Astrocyte (in vitro differentiated cells and primary cell): ENCODE measurements at regions not wholly inside any gene's neighbourhood (a gene's known extent, or its start where the extent isn't known, plus 50 kb on each side); places are given as distances from the start of the nearest gene placed in this dataset.
A peak's percentile ranks its signal among the peaks of the same experiment; 100 is the strongest.

Source experiments
- DNase-seq: peaks from one replicate; pipeline ENCODE4 v3.0.0-alpha.2; 2010; ENCODE audit warnings: low read depth
- FAIRE-seq: peaks from 2 replicates; lab custom pipeline; 2011; peaks lifted over from hg19 to GRCh38; lab: Jason Lieb, UNC
- H2AFZ ChIP-seq: 2 replicates; pipeline ENCODE4 v1.6.0; 2012; ENCODE audit warnings: low read depth, low read length, inconsistent platforms
- H3K27ac ChIP-seq: 2 replicates; pipeline ENCODE4 v1.5.1; 2011; ENCODE audit warnings: low read depth, low read length, inconsistent platforms
- H3K27me3 ChIP-seq: 2 replicates; pipeline ENCODE4 v1.6.0; 2011; ENCODE audit warnings: low read length, inconsistent platforms; ENCODE audit not compliant: insufficient read depth
- H3K36me3 ChIP-seq: 2 replicates; pipeline ENCODE4 v1.5.1; 2011; ENCODE audit warnings: low read length, inconsistent platforms; ENCODE audit not compliant: insufficient read depth
- H3K4me1 ChIP-seq: 2 replicates; pipeline ENCODE4 v1.5.1; 2011; ENCODE audit warnings: low read length, inconsistent platforms; ENCODE audit not compliant: insufficient read depth
- H3K4me2 ChIP-seq: 2 replicates; pipeline ENCODE4 v1.6.0; 2012; ENCODE audit warnings: low read length, inconsistent platforms
- H3K4me3 ChIP-seq: 2 replicates; pipeline ENCODE4 v1.5.1; 2011; ENCODE audit warnings: low read depth, mild to moderate bottlenecking, low read length, inconsistent platforms; ENCODE audit not compliant: insufficient read depth
- H3K79me2 ChIP-seq: 2 replicates; pipeline ENCODE4 v1.6.0; 2012; ENCODE audit warnings: mild to moderate bottlenecking, low read length, inconsistent platforms; ENCODE audit not compliant: insufficient read depth
- H3K9ac ChIP-seq: 2 replicates; pipeline ENCODE4 v1.6.0; 2012; ENCODE audit warnings: mild to moderate bottlenecking, low read length, inconsistent platforms
- H3K9me3 ChIP-seq: 2 replicates; pipeline ENCODE4 v1.5.1; 2012; ENCODE audit warnings: low read depth, mild to moderate bottlenecking, low read length, inconsistent platforms; ENCODE audit not compliant: insufficient read depth
- H4K20me1 ChIP-seq: 2 replicates; pipeline ENCODE4 v1.6.0; 2012; ENCODE audit warnings: low read length, inconsistent platforms; ENCODE audit not compliant: insufficient read depth
- H3K27ac Mint-ChIP-seq: one replicate; pipeline ENCODE4 v1.8.0; 2021; ENCODE audit warnings: mild to moderate bottlenecking, mixed read lengths; ENCODE audit not compliant: unreplicated experiment
- H3K27me3 Mint-ChIP-seq: one replicate; pipeline ENCODE4 v1.8.0; 2021; ENCODE audit warnings: low read depth, mixed read lengths; ENCODE audit not compliant: unreplicated experiment
- H3K36me3 Mint-ChIP-seq: one replicate; pipeline ENCODE4 v1.8.0; 2021; ENCODE audit warnings: low read depth, mixed read lengths; ENCODE audit not compliant: unreplicated experiment
- H3K4me1 Mint-ChIP-seq: one replicate; pipeline ENCODE4 v1.8.0; 2021; ENCODE audit warnings: low read depth, mixed read lengths; ENCODE audit not compliant: unreplicated experiment
- H3K4me3 Mint-ChIP-seq: one replicate; pipeline ENCODE4 v1.8.0; 2021; ENCODE audit warnings: mild to moderate bottlenecking, moderate library complexity, mixed read lengths; ENCODE audit not compliant: unreplicated experiment
- H3K9me3 Mint-ChIP-seq: one replicate; pipeline ENCODE4 v1.8.0; 2021; ENCODE audit warnings: mild to moderate bottlenecking, mixed read lengths; ENCODE audit not compliant: unreplicated experiment
- CTCF ChIP-seq: IDR thresholded peaks from 2 replicates; pipeline ENCODE4 v1.5.1; 2011; ENCODE audit warnings: low read depth, mild to moderate bottlenecking, inconsistent platforms, low read length, moderate library complexity; ENCODE audit not compliant: insufficient read depth
- EZH2 ChIP-seq: IDR thresholded peaks from 2 replicates; pipeline ENCODE4 v1.6.1; 2012; ENCODE audit warnings: mild to moderate bottlenecking, low read length, inconsistent platforms; ENCODE audit not compliant: insufficient read depth

- Histone ChIP-seq H3K4me2 (no peak overlapping the region), H3K9me3 (no peaks in the 10 kb centered on the region), H2AFZ (no peak overlapping the region), H3K79me2 (no peaks in the 10 kb centered on the region), H3K36me3 (no peaks in the 10 kb centered on the region), H3K27ac (no peak overlapping the region), H3K4me1 (no peaks in the 10 kb centered on the region), H3K4me3 (no peak overlapping the region), H3K9ac (no peak overlapping the region), H4K20me1 (no peaks in the 10 kb centered on the region), H3K27me3 (no peaks in the 10 kb centered on the region)
- no peak overlapping the region for H3K27ac Mint-ChIP-seq
- no peak for DNase-seq
- peaks cover 23% of the 10 kb centered on the region for H3K4me1 Mint-ChIP-seq
- no peak overlapping the region for H3K4me3 Mint-ChIP-seq
- TF ChIP-seq CTCF (no peak), EZH2 (no peak)
- H3K9me3 Mint-ChIP-seq = no peaks in the 10 kb centered on the region
- H3K27me3 Mint-ChIP-seq = no peaks in the 10 kb centered on the region
- FAIRE-seq = no peak
- H3K36me3 Mint-ChIP-seq = no peaks in the 10 kb centered on the region
Observed at GRCh38 chr7:131149429-131149773, 178.3 kb upstream of the MKLN1 start.

GRCh38 chr7:131149840-131150239, 177.8 kb upstream of the MKLN1 start:
- H3K4me3 Mint-ChIP-seq = no peak overlapping the region
- H3K4me1 Mint-ChIP-seq = peaks cover 23% of the 10 kb centered on the region
- Histone ChIP-seq H3K36me3 (no peaks in the 10 kb centered on the region), H3K79me2 (no peaks in the 10 kb centered on the region), H3K27ac (no peak overlapping the region), H3K4me1 (no peaks in the 10 kb centered on the region), H4K20me1 (no peaks in the 10 kb centered on the region), H3K4me2 (no peak overlapping the region), H2AFZ (no peak overlapping the region), H3K9me3 (no peaks in the 10 kb centered on the region), H3K27me3 (no peaks in the 10 kb centered on the region), H3K9ac (no peak overlapping the region), H3K4me3 (no peak overlapping the region)
- no peak for DNase-seq
- no peaks in the 10 kb centered on the region for H3K9me3 Mint-ChIP-seq
- no peak for FAIRE-seq
- no peaks in the 10 kb centered on the region for H3K36me3 Mint-ChIP-seq
- TF ChIP-seq CTCF = no peak
- no peak for TF ChIP-seq EZH2
- no peaks in the 10 kb centered on the region for H3K27me3 Mint-ChIP-seq
- H3K27ac Mint-ChIP-seq = peak overlapping the region; percentile 47

GRCh38 chr7:131151034-131151433, 176.6 kb upstream of the MKLN1 start:
- Mint-ChIP-seq H3K9me3 (no peaks in the 10 kb centered on the region), H3K27me3 (no peaks in the 10 kb centered on the region), H3K27ac (no peak overlapping the region), H3K36me3 (no peaks in the 10 kb centered on the region), H3K4me1 (peaks cover 19% of the 10 kb centered on the region), H3K4me3 (no peak overlapping the region)
- Histone ChIP-seq H4K20me1 (no peaks in the 10 kb centered on the region), H3K9ac (no peak overlapping the region), H3K4me1 (no peaks in the 10 kb centered on the region), H3K27ac (no peak overlapping the region), H3K4me2 (no peak overlapping the region), H3K4me3 (no peak overlapping the region), H3K79me2 (no peaks in the 10 kb centered on the region), H2AFZ (no peak overlapping the region), H3K36me3 (no peaks in the 10 kb centered on the region), H3K9me3 (no peaks in the 10 kb centered on the region), H3K27me3 (no peaks in the 10 kb centered on the region)
- TF ChIP-seq EZH2 = no peak
- no peak for TF ChIP-seq CTCF
- no peak for FAIRE-seq
- no peak for DNase-seq
